GM10248 (cell line): ENCODE measurements at regions not wholly inside any gene's neighbourhood (a gene's known extent, or its start where the extent isn't known, plus 50 kb on each side); places are given as distances from the start of the nearest gene placed in this dataset.

ENCODE experiments used
- CTCF ChIA-PET: fragments of 300-600 bp; sonication (Branson Sonifier 250); formaldehyde crosslinking; extraction: SDS; loops from one replicate; lab custom pipeline; 2021; ENCODE audit warnings: antibody characterized with exemption; lab: Yijun Ruan, JAX
- POLR2A ChIA-PET: fragments of 350-650 bp; sonication (Branson Sonifier 250); formaldehyde crosslinking; extraction: SDS; loops from one replicate; lab custom pipeline; 2020; ENCODE audit warnings: antibody characterized with exemption; lab: Yijun Ruan, JAX
- DNase-seq: peaks from one replicate; pipeline ENCODE4 v3.0.0; 2012; ENCODE audit errors: extremely low spot score
- TF ChIP-seq, protein P1 (sequence below): IDR thresholded peaks from 2 replicates; pipeline ENCODE4 v1.5.1; 2012; ENCODE audit warnings: mild to moderate bottlenecking, low read depth; ENCODE audit errors: extremely low read depth, missing control alignments, control extremely low read depth

DNA sequence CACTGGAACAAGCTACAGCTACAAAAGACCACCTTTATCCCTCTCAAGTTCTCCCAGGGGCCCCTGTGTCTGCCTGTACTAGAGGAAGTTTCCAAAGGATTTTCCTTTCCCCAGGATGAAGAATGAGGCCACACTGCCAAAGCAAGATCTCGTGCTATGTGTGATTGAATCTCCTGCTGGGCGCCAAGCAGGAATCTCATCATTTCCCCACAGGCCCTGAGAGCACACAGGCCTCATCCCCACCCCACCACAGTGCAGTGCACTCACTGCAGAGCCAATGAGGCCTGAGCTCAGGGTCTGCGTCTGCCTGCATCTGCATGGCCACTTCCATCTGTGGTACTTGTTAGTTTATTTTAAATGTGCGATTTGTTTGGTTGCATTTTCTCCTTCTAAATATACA, 387.4 kb upstream of the ASIC2 start:
- POLR2A ChIA-PET: no interaction called here
- TF ChIP-seq, protein P1, sequence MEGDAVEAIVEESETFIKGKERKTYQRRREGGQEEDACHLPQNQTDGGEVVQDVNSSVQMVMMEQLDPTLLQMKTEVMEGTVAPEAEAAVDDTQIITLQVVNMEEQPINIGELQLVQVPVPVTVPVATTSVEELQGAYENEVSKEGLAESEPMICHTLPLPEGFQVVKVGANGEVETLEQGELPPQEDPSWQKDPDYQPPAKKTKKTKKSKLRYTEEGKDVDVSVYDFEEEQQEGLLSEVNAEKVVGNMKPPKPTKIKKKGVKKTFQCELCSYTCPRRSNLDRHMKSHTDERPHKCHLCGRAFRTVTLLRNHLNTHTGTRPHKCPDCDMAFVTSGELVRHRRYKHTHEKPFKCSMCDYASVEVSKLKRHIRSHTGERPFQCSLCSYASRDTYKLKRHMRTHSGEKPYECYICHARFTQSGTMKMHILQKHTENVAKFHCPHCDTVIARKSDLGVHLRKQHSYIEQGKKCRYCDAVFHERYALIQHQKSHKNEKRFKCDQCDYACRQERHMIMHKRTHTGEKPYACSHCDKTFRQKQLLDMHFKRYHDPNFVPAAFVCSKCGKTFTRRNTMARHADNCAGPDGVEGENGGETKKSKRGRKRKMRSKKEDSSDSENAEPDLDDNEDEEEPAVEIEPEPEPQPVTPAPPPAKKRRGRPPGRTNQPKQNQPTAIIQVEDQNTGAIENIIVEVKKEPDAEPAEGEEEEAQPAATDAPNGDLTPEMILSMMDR: no peak
- DNase-seq: no peak
- CTCF ChIA-PET: interaction anchor here (1.8 kb wide), 1 partner anchor 160 kb away, joined by 5 read pairs; no protein-coding TSS in a partner anchor

DNA sequence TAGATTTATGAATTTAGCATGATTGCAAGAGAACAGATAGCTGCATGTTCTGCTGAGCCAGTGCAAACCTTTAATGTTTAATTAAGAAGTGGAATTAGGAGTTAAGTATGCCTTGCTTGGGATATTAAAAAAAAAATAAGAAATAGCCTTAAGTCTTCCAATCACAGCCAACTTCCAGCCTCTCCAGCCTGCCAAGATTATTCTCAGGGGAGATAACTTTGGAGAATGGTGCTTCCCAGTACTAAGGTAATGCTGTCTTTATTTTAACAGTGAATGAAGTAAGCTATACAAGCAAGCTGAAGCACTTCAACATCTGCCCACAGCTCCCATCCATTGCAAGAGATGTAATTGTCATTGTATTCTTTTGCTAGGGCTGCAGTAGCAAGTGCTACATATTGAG, 389.5 kb upstream of the ASIC2 start:
- CTCF ChIA-PET: interaction anchor here (6.9 kb wide), 1 partner anchor 8 kb away, joined by 59 read pairs; no protein-coding TSS in a partner anchor
- TF ChIP-seq, protein P1: no peak
- POLR2A ChIA-PET: no interaction called here
- DNase-seq: no peak

DNA sequence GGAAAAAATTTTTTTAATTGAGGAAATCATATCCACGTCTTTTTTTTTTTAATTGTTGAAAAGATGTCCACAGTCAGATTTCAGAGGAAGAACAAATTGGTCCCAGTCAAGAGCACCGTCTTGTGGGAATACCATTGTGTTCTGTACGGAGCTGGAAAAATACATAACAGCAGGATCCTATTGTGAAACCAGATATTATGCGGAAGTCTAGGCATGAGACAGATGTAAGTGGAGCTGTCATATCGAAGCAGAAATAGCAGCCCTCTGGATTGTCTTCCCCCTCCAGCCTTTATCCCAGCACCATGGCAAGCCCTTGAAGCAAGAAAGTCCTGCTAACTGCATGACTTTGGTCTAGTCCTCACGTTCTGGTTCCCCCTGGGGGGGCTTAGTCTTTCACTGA, 391.6 kb upstream of the ASIC2 start:
- no peak for DNase-seq
- CTCF ChIA-PET: interaction anchor here (1.1 to 6.9 kb wide), 5 partner anchors 9 to 165 kb away, joined by 3 to 59 read pairs (median 4); no protein-coding TSS in a partner anchor
- TF ChIP-seq, protein P1: no peak
- POLR2A ChIA-PET: no interaction called here

DNA sequence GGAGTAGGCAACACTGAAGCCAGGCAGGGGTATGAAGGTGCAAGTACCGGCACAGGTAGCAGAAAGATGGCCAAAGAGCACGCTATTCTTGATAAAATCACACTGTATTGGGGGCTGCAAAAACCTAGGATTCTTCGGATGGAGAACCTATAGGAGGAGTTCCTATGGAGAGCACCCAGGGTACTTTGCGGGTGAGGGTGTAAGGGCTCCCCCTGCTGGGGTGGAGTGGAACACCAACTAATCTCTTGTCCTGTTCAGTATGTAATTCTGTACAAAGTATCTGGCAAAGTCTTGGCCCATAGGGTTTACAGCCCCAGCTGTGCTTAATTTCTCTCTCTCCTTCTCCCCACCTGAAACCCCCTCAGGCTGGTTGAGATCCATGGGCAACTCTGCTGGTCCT, 393.1 kb upstream of the ASIC2 start:
- ChIA-PET POLR2A (no interaction called here), CTCF (interaction anchor here (0.8 to 6.9 kb wide), 5 partner anchors 12 to 355 kb away, joined by 3 to 59 read pairs (median 5); no protein-coding TSS in a partner anchor)

DNA sequence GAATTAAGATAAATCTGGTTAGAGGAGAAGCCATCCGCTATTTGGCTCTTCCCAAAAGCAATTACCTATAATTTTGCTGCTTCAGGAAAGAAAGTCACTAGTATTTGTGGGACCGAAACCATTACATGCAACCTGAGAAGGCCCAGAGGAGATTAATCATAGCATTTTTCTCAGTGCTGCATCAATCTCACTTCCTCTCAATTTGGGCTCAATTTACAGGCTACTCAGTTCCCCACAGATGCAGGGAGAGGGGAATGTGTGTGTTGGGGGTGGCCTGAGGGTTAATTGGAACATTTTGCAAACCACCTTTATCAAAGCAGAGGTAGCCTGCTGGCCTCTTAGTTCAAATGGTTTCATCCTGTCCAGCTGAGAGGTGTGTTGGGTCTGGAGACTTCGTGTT, 394.7 kb upstream of the ASIC2 start:
- DNase-seq: no peak
- CTCF ChIA-PET: interaction anchor here (6.9 kb wide), 1 partner anchor 13 kb away, joined by 59 read pairs; no protein-coding TSS in a partner anchor
- POLR2A ChIA-PET: no interaction called here
- TF ChIP-seq, protein P1: no peak

More for the DNA sequence above, 393.1 kb upstream of the ASIC2 start:
- TF ChIP-seq, protein P1: peak; percentile 27
- DNase-seq: peak; percentile 38

DNA sequence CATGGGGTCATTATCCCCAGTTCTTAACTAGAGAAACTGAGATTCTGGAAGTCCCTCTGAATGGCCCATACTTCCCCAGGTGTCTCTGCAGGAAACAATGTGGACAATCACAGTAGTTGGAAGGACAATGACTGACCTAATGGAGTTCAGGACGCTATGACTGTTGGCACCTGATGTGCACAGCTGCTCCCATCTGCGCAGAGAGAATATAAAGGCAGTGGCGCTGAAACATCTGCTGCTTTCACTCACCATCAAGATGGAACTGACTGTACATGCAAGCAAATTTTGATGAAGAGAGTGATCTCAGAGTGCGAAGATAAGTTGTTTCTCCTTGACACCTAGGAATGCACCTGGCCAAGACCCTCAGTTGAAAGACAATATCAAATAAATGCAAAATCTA, 395.7 kb upstream of the ASIC2 start:
- TF ChIP-seq, protein P1: no peak
- POLR2A ChIA-PET: no interaction called here
- CTCF ChIA-PET: interaction anchor here (6.9 kb wide), 1 partner anchor 14 kb away, joined by 59 read pairs; no protein-coding TSS in a partner anchor
- DNase-seq: no peak
